T1000 (cell line): ENCODE measurements at regions not wholly inside any gene's neighbourhood (a gene's known extent, or its start where the extent isn't known, plus 50 kb on each side); places are given as distances from the start of the nearest gene placed in this dataset.

Source experiments
- DNase-seq: peaks from one replicate; lab custom pipeline; 2025; ENCODE audit warnings: mixed read lengths; lab: John Stamatoyannopoulos, UW

DNA sequence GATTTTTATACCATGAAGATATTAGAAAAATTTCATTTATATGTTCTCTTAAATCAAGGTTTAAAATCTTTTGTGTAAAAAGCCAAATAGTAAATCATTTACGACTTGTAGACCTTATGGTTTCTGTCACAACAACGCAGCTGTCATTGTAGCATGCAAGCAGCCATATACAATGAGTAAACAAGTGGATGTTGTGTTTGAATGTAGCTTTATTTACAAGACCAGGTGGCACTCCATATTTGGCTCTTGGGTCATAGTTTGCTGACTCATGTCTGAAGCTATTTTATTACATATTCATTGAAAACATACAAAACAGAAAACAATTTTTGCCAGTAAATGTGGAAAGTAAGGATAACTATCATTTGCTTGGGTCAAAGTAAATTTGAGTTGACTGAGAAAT, 930.8 kb downstream of the SLITRK5 start:
- no peak for DNase-seq

GRCh38 chr13:88602786-88603777, 931.9 kb downstream of the SLITRK5 start:
- DNase-seq, result no peak

DNA sequence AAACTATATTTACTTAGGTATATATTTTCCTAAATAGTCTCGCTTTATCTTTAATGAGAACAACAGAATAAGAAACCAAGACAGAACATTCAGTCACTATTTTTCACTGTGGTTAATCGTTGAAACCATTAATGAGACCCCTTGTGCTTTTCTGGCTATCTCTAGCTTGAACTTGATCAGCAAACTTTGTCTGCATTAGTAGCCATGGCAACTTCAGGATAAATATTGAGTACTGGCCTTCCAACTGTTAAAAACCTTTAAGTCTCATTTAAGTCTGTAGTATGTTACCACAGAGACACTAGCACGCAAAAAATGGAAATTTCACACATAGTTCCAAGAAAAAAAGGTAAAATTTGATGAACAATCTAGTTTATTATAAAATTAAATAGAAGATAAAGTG, 946.0 kb downstream of the SLITRK5 start:
- DNase-seq, result no peak

GRCh38 chr13:88622362-88622973, 951.3 kb downstream of the SLITRK5 start:
- DNase-seq, result no peak

DNA sequence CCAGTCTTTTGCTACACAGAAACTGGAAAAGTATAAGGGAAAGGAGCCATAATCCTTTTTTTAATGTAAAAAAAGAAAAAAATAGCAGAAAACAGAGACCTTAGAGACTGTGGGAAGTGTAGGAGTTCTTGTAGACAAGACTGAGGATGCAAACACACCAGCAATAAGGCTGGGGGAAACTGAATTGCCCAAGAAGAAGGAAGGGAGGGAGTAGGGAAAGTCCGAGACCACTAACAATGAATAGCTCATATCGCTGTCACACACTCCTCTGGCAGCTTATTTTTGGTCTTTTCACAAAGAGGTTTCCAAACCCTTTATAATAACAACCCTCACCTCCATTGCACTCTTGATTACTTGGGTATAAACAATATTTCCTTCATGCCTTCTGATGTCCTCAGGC, 952.0 kb downstream of the SLITRK5 start:
- DNase-seq, result no peak

DNA sequence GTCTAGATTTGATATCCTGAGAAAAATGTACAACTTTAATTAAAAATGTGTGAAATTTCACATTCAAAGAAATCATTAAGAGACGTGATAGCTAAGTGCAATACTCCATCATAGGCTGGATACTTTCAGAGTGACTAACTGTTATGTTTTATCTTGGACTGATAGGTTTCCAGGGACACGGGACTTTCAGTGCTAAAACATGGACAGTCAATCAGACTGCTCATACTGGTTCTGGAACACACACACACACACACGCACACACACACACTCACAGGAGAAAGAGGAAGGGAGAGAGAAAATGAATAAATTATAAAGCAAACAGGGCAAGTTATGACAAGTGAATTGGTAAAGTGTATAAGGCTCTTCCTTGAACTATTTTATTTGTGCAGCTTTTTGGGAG, 955.9 kb downstream of the SLITRK5 start:
- no peak for DNase-seq

GRCh38 chr13:88628882-88629281, 957.7 kb downstream of the SLITRK5 start:
- no peak for DNase-seq

- no peak for DNase-seq
Observed at GRCh38 chr13:88637935-88638334, 966.8 kb downstream of the SLITRK5 start.

GRCh38 chr13:88643233-88643632, 972.1 kb downstream of the SLITRK5 start:
- no peak for DNase-seq

GRCh38 chr13:88648598-88649373, 977.6 kb downstream of the SLITRK5 start:
- DNase-seq, result no peak

- DNase-seq, result no peak
Observed at GRCh38 chr13:88649855-88650254, 978.7 kb downstream of the SLITRK5 start.

DNA sequence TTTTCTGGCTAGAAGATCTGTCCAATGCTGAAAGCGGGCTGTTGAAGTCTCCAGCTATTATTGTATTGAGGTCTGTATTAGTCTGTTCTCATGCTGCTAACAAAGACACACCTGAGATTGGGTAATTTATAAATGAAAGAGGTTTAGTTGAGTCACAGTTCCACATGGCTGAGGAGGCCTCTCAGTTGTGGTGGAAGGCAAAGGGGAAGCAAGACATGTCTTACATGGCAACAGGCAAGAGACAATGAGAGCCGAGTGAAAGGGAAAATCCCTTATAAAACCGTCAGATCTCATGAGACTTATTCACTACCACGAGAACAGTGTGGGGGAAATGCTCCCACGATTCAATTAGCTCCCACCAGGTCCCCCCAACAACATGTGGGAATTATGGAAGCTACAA, 980.4 kb downstream of the SLITRK5 start:
- no peak for DNase-seq

GRCh38 chr13:88656751-88657150, 985.6 kb downstream of the SLITRK5 start:
- no peak for DNase-seq

DNA sequence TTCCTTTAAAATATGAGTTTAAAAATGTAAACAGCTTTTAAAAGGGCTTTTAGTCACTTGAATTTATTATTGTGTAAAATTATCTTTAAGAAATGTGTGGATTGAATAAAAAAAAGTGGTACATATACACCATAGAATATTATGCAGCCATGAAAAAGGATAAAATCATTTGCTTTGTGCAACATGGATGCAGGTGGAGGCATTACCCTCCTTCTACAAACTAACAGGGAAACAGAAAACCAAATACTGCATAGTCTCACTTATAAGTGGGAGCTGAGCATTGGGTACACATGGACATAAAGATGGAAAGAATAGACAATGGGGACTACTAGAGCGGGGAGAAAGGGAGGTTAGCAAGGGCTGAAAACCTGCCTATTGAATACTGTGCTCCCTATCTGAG, 999.3 kb downstream of the SLITRK5 start:
- no peak for DNase-seq

DNA sequence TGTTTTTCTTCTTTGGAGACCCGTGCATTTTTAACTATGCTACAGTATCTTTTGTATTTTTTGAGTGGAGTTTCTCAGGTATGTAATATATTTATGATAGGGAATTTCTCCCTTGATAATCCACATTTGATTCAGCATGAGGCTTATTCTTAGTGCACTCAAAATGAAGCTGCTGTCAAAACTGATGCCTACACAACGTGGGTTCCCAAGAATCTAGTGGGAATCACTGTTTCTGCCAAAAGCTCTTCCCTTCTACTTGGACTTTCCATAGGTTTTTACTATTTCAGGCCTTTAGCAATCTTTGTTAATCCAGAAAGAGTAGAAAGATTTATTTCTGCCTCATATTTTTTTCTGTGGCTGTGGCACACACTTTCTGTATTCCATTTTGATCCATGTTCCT, 1003.7 kb downstream of the SLITRK5 start:
- DNase-seq, result no peak

- DNase-seq, result no peak
Observed at GRCh38 chr13:88675347-88675996, 1004.3 kb downstream of the SLITRK5 start.

DNA sequence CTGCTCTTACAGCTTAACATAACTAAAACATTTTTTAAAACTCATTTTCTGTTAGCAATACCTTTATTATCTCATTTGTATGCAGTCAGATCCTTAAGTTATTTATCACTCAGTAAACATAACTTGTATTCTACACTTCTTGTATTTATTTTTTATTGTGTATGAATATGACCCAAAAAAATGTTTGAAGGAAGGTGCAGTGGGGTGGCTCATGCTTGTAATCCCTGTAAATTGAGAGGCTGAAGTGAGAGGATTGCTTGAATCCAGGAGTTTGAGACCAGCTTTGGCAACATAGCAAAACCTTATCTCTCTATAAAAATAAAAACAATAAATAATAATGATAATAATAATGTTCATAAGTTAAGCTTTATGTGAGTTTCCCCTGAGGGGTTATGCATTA, 1004.8 kb downstream of the SLITRK5 start:
- no peak for DNase-seq

DNA sequence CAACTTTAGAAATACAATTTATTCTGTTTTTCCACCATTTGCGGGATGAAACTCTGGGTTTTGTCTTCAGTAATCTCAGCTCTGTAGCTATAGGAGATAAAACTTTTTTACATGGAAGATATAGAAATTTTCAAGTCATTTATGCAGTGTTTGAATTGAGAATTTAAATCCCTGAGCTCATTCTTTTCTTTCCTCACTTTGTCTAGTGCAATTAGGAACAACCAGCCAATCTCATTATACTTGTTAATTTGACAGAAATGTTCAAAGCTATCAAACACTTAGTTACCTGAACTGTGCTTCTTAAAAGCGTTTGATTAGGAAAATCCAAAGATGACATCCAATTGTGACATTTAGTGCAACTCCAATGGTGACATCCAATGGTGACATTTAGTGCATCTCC, 1014.3 kb downstream of the SLITRK5 start:
- DNase-seq, result no peak

GRCh38 chr13:88701551-88701950, 1030.4 kb downstream of the SLITRK5 start:
- no peak for DNase-seq

- no peak for DNase-seq
Observed at GRCh38 chr13:88704600-88705275, 1033.6 kb downstream of the SLITRK5 start.

DNA sequence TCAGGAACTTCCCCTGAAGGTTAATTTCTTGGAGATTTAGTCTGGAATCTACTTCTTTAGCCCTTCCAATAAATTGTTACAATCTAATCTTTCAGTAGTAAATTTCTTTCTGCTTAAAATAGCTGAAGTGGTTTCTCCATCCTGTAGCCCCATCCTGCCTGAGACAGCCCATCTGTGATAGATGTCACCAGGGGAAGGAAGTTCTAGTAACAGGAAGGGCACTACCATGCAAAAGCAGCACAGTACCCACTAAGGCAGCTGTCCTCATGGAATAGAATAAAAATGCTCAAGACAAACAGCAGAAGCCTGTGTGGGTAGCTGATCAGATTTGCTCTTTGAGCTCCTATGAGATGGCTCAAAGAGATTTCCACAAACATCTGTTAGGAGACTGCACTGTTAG, 1036.5 kb downstream of the SLITRK5 start:
- no peak for DNase-seq

DNA sequence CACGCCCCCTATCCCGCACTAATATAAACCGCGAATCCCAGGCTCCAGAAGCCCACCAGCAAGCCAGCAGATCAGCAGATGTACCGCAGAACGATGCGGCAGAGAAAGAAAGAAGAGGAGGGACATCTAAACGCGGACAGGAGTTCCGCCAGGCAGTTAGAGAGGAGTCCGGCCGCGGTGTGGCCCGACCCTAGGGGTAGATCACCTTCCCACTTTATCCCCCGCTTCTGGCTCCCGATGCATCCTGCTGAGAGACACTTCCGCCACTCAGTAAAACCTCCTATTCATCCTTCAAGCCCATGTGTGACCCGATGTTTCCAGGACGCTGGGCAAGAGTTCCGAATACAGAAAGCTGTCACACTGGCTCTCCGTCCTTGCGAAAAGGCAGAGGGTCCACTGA, 1046.8 kb downstream of the SLITRK5 start:
- DNase-seq, result no peak
